ENCODE measurements at regions not wholly inside any gene's neighbourhood (a gene's known extent, or its start where the extent isn't known, plus 50 kb on each side); places are given as distances from the start of the nearest gene placed in this dataset.

GRCh38 chr2:163353551-163353950 lies 382.3 kb downstream of the FIGN start:
- no peak for TF ChIP-seq SMC3 (conservative IDR thresholded peaks at IDR 0.05; ENCODE audit: poor library complexity)
- no peak for TF ChIP-seq EP300 (conservative IDR thresholded peaks at IDR 0.05; ENCODE audit: poor library complexity, severe bottlenecking)
